Uterus (tissue), 2 donors: ENCODE measurements at regions not wholly inside any gene's neighbourhood (a gene's known extent, or its start where the extent isn't known, plus 50 kb on each side); places are given as distances from the start of the nearest gene placed in this dataset.

ENCODE experiments used
- POLR2A ChIP-seq, 2 donors: fragments of 450-650 bp; IDR thresholded peaks; one replicate each; pipeline ENCODE4 v1.6.1; 2016; ENCODE audit warnings: antibody characterized with exemption in 2 of 2, mild to moderate bottlenecking in 1 of 2, moderate library complexity in 1 of 2
- TF ChIP-seq, protein P1 (sequence below), 4 experiments: fragments of 200-600 bp in 2 of 4; fragments of 450-650 bp in 2 of 4; sonication (generic) in 2 of 4; IDR thresholded peaks; one replicate each; pipeline ENCODE4 v1.5.1; 2016 to 2019; ENCODE audit warnings: antibody characterized with exemption in 4 of 4, mild to moderate bottlenecking in 2 of 4, moderate library complexity in 1 of 4

DNA sequence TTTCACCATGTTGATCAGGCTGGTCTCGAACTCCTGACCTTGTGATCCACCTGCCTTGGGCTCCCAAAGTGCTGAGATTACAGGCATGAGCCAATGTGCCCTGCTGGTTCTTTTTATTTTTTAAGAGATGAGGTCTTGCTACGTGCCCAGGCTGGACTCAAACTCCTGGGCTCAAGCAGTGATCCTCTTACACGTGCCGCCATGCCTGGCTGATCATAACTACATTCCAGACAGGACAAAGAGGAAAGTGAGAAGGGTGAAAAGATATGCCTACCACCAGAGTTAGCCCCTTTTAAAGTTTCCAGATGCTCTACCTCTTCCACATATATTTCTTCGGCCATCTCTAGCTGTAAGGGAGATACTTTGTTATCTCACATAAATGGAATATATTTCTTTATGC, 79.7 kb upstream of the SOX13 start:
- TF ChIP-seq, protein P1, sequence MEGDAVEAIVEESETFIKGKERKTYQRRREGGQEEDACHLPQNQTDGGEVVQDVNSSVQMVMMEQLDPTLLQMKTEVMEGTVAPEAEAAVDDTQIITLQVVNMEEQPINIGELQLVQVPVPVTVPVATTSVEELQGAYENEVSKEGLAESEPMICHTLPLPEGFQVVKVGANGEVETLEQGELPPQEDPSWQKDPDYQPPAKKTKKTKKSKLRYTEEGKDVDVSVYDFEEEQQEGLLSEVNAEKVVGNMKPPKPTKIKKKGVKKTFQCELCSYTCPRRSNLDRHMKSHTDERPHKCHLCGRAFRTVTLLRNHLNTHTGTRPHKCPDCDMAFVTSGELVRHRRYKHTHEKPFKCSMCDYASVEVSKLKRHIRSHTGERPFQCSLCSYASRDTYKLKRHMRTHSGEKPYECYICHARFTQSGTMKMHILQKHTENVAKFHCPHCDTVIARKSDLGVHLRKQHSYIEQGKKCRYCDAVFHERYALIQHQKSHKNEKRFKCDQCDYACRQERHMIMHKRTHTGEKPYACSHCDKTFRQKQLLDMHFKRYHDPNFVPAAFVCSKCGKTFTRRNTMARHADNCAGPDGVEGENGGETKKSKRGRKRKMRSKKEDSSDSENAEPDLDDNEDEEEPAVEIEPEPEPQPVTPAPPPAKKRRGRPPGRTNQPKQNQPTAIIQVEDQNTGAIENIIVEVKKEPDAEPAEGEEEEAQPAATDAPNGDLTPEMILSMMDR (IDR thresholded peaks at IDR 0.05): no peak
- TF ChIP-seq POLR2A (IDR thresholded peaks at IDR 0.05): no peak
